CD4-positive, alpha-beta memory T cell (primary cell): ENCODE measurements at regions not wholly inside any gene's neighbourhood (a gene's known extent, or its start where the extent isn't known, plus 50 kb on each side); places are given as distances from the start of the nearest gene placed in this dataset.

Experiments used
- CTCF ChIA-PET: fragments of 350-600 bp; sonication (Branson Sonifier 250); formaldehyde crosslinking; loops from one replicate; lab custom pipeline; 2021; ENCODE audit warnings: inconsistent platforms; ENCODE audit not compliant: partially characterized antibody; lab: Charles Lee
- POLR2A ChIA-PET: fragments of 350-600 bp; sonication (Branson Sonifier 250); formaldehyde crosslinking; loops from one replicate; lab custom pipeline; 2021; ENCODE audit not compliant: partially characterized antibody; lab: Charles Lee
- DNase-seq, 5 donors: peaks; one replicate each; pipeline versions ENCODE4 v3.0.0 to v3.0.0-alpha.2; 2020 to 2022; ENCODE audit warnings: mixed read lengths in 1 of 5
- H3K27ac ChIP-seq: one replicate; pipeline ENCODE4 v1.7.0; 2013; ENCODE audit warnings: low read depth, low read length
- H3K27me3 ChIP-seq: 2 replicates; pipeline ENCODE4 v1.7.0; 2013; ENCODE audit warnings: mild to moderate bottlenecking, low read length, moderate library complexity; ENCODE audit not compliant: insufficient read depth
- H3K36me3 ChIP-seq: 2 replicates; pipeline ENCODE4 v1.7.0; 2013; ENCODE audit warnings: mild to moderate bottlenecking, low read length, moderate library complexity; ENCODE audit not compliant: insufficient read depth
- H3K4me1 ChIP-seq: 2 replicates; pipeline ENCODE4 v1.7.0; 2013; ENCODE audit warnings: mild to moderate bottlenecking, low read length, moderate library complexity; ENCODE audit not compliant: insufficient read depth
- H3K4me3 ChIP-seq, 2 donors: one replicate each; pipeline ENCODE4 v1.7.0; 2013; ENCODE audit warnings: low read length in 2 of 2, mild to moderate bottlenecking in 1 of 2
- H3K9me3 ChIP-seq, 2 donors: one replicate each; pipeline ENCODE4 v1.7.0; 2013; ENCODE audit warnings: low read length in 2 of 2, control low read depth in 1 of 2; ENCODE audit not compliant: control insufficient read depth in 1 of 2
- H3K27ac Mint-ChIP-seq, 7 donors: one replicate each; pipeline ENCODE4 v1.8.0; 2020 to 2021; ENCODE audit warnings: mixed read lengths in 7 of 7, mild to moderate bottlenecking in 6 of 7, inconsistent platforms in 3 of 7, moderate library complexity in 3 of 7
- H3K27me3 Mint-ChIP-seq, 2 donors: one replicate each; pipeline ENCODE4 v1.8.0; 2020 to 2021; ENCODE audit warnings: mixed read lengths in 2 of 2
- H3K36me3 Mint-ChIP-seq, 2 donors: one replicate each; pipeline ENCODE4 v1.8.0; 2020 to 2021; ENCODE audit warnings: mixed read lengths in 2 of 2, inconsistent platforms in 1 of 2, mild to moderate bottlenecking in 1 of 2
- H3K4me1 Mint-ChIP-seq, 4 donors: one replicate each; pipeline ENCODE4 v1.8.0; 2020 to 2021; ENCODE audit warnings: mixed read lengths in 4 of 4, mild to moderate bottlenecking in 1 of 4
- H3K4me3 Mint-ChIP-seq, 8 donors: one replicate each; pipeline ENCODE4 v1.8.0; 2020 to 2021; ENCODE audit warnings: mixed read lengths in 8 of 8, mild to moderate bottlenecking in 7 of 8, moderate library complexity in 6 of 8, inconsistent platforms in 3 of 8
- H3K9me3 Mint-ChIP-seq, 8 donors: one replicate each; pipeline ENCODE4 v1.8.0; 2020 to 2021; ENCODE audit warnings: mixed read lengths in 8 of 8, mild to moderate bottlenecking in 5 of 8, inconsistent platforms in 3 of 8, moderate library complexity in 1 of 8
- intact Hi-C: fragments of 100-400 bp; cut with micrococcal nuclease; formaldehyde crosslinking; loops from one replicate; pipeline ENCODE4 v1.15.1; 2023

DNA sequence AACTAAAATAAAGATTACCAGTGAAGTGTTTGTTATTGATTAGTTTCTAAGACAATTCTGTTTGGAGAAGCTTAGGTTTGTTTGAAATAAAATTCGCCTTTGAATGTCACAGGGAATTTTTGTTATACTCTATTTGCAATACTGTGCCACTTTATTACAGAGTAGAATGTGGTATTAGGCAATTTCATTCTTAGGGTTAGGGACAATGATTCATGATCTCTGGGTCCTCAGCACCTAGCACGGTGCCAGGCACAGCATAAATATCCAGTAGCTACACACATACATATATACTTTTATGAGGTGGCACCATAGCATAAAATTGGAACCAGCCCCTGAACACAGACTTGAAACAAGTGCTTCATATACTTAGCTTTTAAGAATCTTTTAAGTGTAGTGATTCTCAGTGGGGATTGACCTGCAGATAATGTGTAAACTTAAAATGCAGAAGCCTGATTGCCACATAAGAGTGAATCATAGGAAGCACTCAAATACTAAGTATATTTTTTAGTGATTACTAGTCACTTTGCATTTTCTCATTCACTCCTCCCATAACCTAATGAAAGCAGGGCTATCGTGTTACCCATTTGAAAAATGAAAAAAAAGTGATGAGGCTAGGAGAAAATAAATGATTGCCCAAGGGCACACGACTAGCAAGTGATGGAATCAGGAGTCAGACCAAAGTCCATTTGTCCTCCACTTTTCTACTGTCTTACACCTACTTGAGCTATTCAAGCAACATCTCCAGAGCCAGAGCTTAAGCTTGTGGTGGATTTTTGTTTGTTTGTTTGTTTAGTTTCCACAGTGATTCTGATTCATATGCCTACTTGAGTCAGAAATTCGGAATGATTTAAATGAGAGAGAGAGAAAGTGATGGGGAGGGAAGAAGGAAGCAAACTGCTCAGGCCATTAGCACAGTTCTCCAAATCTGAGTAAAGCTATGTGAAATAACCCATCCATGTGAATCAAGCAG, 366.0 kb upstream of the FGF13 start:
- Histone ChIP-seq H3K36me3 (no peaks in the 10 kb centered on the region), H3K27me3 (no peaks in the 10 kb centered on the region), H3K4me3 (no peak overlapping the region), H3K9me3 (no peaks in the 10 kb centered on the region), H3K4me1 (no peaks in the 10 kb centered on the region), H3K27ac (no peak overlapping the region)
- no peaks in the 10 kb centered on the region for H3K4me1 Mint-ChIP-seq
- intact Hi-C loops = no loop called here
- H3K36me3 Mint-ChIP-seq = no peaks in the 10 kb centered on the region
- DNase-seq = no peak
- POLR2A ChIA-PET = no interaction called here
- no peak overlapping the region for H3K4me3 Mint-ChIP-seq
- CTCF ChIA-PET = no interaction called here
- H3K27ac Mint-ChIP-seq = no peak overlapping the region
- no peaks in the 10 kb centered on the region for H3K27me3 Mint-ChIP-seq
- H3K9me3 Mint-ChIP-seq = peaks cover 0 to 2% (median 0%) of the 10 kb centered on the region in 8 donors

DNA sequence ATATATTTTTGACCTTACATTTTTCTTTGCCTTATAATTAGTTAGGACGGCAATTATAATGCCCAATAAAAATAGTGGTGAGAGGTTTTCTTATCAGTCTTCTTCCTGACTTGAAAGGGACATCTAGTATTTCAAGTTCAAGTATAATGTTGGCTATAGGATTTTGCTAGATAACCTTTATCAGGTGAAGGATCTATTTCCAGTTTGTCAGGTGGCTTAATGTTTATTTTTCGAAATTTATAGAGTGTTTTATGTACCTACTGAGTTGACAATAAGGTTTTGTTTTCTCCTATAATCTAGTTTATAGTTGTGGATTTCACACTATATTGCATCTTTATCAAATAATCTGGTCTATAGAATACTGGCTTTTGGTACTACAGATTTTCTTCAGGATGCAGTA, 351.8 kb upstream of the FGF13 start:
- Mint-ChIP-seq H3K4me1 (no peaks in the 10 kb centered on the region), H3K9me3 (peaks cover 0 to 5% (median 0%) of the 10 kb centered on the region in 8 donors), H3K27ac (no peak overlapping the region), H3K27me3 (no peaks in the 10 kb centered on the region), H3K4me3 (no peak overlapping the region), H3K36me3 (no peaks in the 10 kb centered on the region)
- Histone ChIP-seq H3K4me1 (no peaks in the 10 kb centered on the region), H3K4me3 (no peak overlapping the region), H3K36me3 (no peaks in the 10 kb centered on the region), H3K27me3 (no peaks in the 10 kb centered on the region), H3K9me3 (no peaks in the 10 kb centered on the region), H3K27ac (no peak overlapping the region)
- no peak for DNase-seq
- intact Hi-C loops = no loop called here
- ChIA-PET CTCF (no interaction called here), POLR2A (no interaction called here)

GRCh38 chrX:139058831-139059495, 347.4 kb upstream of the FGF13 start:
- Mint-ChIP-seq H3K36me3 (no peaks in the 10 kb centered on the region), H3K9me3 (peaks cover 0 to 8% (median 3%) of the 10 kb centered on the region in 8 donors), H3K27ac (no peak overlapping the region), H3K27me3 (no peaks in the 10 kb centered on the region), H3K4me1 (peaks cover 0 to 2% (median 0%) of the 10 kb centered on the region in 4 donors), H3K4me3 (peak overlapping the region in 1 of 8 donors; percentile 29)
- ChIA-PET POLR2A (no interaction called here), CTCF (no interaction called here)
- Histone ChIP-seq H3K27ac (no peak overlapping the region), H3K4me3 (no peak overlapping the region), H3K36me3 (no peaks in the 10 kb centered on the region), H3K4me1 (no peaks in the 10 kb centered on the region), H3K9me3 (no peaks in the 10 kb centered on the region), H3K27me3 (no peaks in the 10 kb centered on the region)
- intact Hi-C loops = no loop called here
- DNase-seq = no peak

- no peaks in the 10 kb centered on the region for H3K4me1 Mint-ChIP-seq
- H3K27me3 Mint-ChIP-seq = no peaks in the 10 kb centered on the region
- no peaks in the 10 kb centered on the region for H3K36me3 Mint-ChIP-seq
- Histone ChIP-seq H3K9me3 (no peaks in the 10 kb centered on the region), H3K4me1 (no peaks in the 10 kb centered on the region), H3K36me3 (no peaks in the 10 kb centered on the region), H3K27ac (no peak overlapping the region), H3K4me3 (no peak overlapping the region), H3K27me3 (no peaks in the 10 kb centered on the region)
- ChIA-PET POLR2A (no interaction called here), CTCF (no interaction called here)
- no peak overlapping the region for H3K27ac Mint-ChIP-seq
- peaks cover 0 to 8% (median 3%) of the 10 kb centered on the region in 8 donors for H3K9me3 Mint-ChIP-seq
- H3K4me3 Mint-ChIP-seq = no peak overlapping the region
- no peak for DNase-seq
- intact Hi-C loops = no loop called here
Observed at GRCh38 chrX:139052461-139052860, 340.9 kb upstream of the FGF13 start.

GRCh38 chrX:139049465-139049864, 337.9 kb upstream of the FGF13 start:
- intact Hi-C loops = no loop called here
- no peak overlapping the region for H3K4me3 Mint-ChIP-seq
- H3K27me3 Mint-ChIP-seq = no peaks in the 10 kb centered on the region
- CTCF ChIA-PET = no interaction called here
- POLR2A ChIA-PET = no interaction called here
- no peaks in the 10 kb centered on the region for H3K36me3 Mint-ChIP-seq
- no peaks in the 10 kb centered on the region for H3K4me1 Mint-ChIP-seq
- no peak overlapping the region for H3K27ac Mint-ChIP-seq
- no peak overlapping the region for H3K27ac ChIP-seq
- no peak overlapping the region for H3K4me3 ChIP-seq
- no peaks in the 10 kb centered on the region for H3K4me1 ChIP-seq
- no peak for DNase-seq
- no peaks in the 10 kb centered on the region for H3K9me3 ChIP-seq
- H3K36me3 ChIP-seq = no peaks in the 10 kb centered on the region
- H3K9me3 Mint-ChIP-seq = peaks cover 0 to 4% (median 2%) of the 10 kb centered on the region in 8 donors
- H3K27me3 ChIP-seq = no peaks in the 10 kb centered on the region

DNA sequence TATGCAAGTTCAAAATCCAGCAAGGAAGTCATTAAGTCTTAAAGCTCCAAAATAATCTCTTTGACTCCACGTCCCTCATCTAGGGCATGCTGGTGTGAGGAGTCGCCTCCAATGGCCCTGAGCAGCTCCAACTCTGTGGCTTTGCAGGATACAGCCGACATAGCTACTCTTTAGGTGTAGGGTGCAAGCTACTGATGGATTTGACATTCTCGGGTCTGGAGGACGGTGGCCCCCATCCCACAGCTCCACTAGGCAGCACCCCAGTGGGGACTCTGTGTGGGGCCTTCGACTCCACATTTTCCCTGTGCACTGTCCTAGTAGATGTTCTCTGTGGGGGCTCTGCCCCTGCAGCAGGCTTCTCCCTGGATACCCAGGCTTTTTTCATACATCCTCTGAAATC, 333.2 kb upstream of the FGF13 start:
- Histone ChIP-seq H3K9me3 (no peaks in the 10 kb centered on the region), H3K4me3 (no peak overlapping the region), H3K36me3 (no peaks in the 10 kb centered on the region), H3K27ac (no peak overlapping the region), H3K4me1 (no peaks in the 10 kb centered on the region), H3K27me3 (no peaks in the 10 kb centered on the region)
- H3K9me3 Mint-ChIP-seq = peaks cover 0 to 6% (median 0%) of the 10 kb centered on the region in 8 donors
- no peaks in the 10 kb centered on the region for H3K36me3 Mint-ChIP-seq
- no peaks in the 10 kb centered on the region for H3K4me1 Mint-ChIP-seq
- no peak for DNase-seq
- intact Hi-C loops = no loop called here
- no peaks in the 10 kb centered on the region for H3K27me3 Mint-ChIP-seq
- H3K27ac Mint-ChIP-seq = no peak overlapping the region
- ChIA-PET POLR2A (no interaction called here), CTCF (no interaction called here)
- H3K4me3 Mint-ChIP-seq = no peak overlapping the region

DNA sequence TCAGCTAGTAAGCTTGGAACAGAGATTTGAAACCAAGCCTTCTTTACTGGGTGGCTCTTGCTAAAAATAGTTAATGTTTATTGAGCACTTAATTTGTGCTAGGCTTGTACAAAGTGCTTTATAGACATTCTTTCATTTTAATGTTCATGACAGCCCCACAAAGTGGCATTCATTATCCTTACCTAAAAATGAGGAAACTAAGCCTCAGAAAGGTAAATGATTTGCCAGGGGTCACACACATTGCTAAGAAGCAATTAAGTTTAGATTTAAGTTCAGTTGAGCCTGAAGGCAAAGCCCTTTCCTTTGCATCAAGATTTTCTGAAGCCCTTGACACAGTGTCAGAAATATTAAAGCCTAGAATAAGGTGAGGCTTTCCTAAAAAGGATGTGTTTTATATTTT, 327.5 kb upstream of the FGF13 start:
- H3K4me3 Mint-ChIP-seq = no peak overlapping the region
- Histone ChIP-seq H3K4me3 (no peak overlapping the region), H3K27me3 (no peaks in the 10 kb centered on the region), H3K4me1 (no peaks in the 10 kb centered on the region), H3K9me3 (no peaks in the 10 kb centered on the region), H3K27ac (no peak overlapping the region), H3K36me3 (no peaks in the 10 kb centered on the region)
- ChIA-PET CTCF (no interaction called here), POLR2A (no interaction called here)
- DNase-seq = no peak
- H3K36me3 Mint-ChIP-seq = no peaks in the 10 kb centered on the region
- intact Hi-C loops = no loop called here
- no peaks in the 10 kb centered on the region for H3K4me1 Mint-ChIP-seq
- H3K27me3 Mint-ChIP-seq = no peaks in the 10 kb centered on the region
- peaks cover 0 to 7% (median 1%) of the 10 kb centered on the region in 8 donors for H3K9me3 Mint-ChIP-seq
- no peak overlapping the region for H3K27ac Mint-ChIP-seq
